ENCODE measurements at regions not wholly inside any gene's neighbourhood (a gene's known extent, or its start where the extent isn't known, plus 50 kb on each side); places are given as distances from the start of the nearest gene placed in this dataset.

GRCh38 chr1:199269241-199269640, 630.4 kb downstream of the PTPRC start:
- no peak for TF ChIP-seq CTCF (IDR thresholded peaks at IDR 0.05; ENCODE audit: insufficient read depth, low read length, poor library complexity, severe bottlenecking)
- no peak for TF ChIP-seq EZH2phosphoT487 (conservative IDR thresholded peaks at IDR 0.05; ENCODE audit: low read length)
